Prostate gland (tissue), 2 donors: ENCODE measurements at regions not wholly inside any gene's neighbourhood (a gene's known extent, or its start where the extent isn't known, plus 50 kb on each side); places are given as distances from the start of the nearest gene placed in this dataset.

Source experiments
- CTCF ChIP-seq, 4 experiments: fragments of 200-600 bp in 2 of 4; fragments of 450-650 bp in 2 of 4; sonication (generic) in 2 of 4; IDR thresholded peaks; 1 replicate in 3 of 4; 2 replicates in 1 of 4; pipeline ENCODE4 v1.5.1; 2016 to 2019; ENCODE audit warnings: antibody characterized with exemption in 4 of 4, mild to moderate bottlenecking in 2 of 4, moderate library complexity in 2 of 4
- POLR2A ChIP-seq: fragments of 450-650 bp; IDR thresholded peaks from one replicate; pipeline ENCODE4 v1.6.1; 2016; ENCODE audit warnings: antibody characterized with exemption, mild to moderate bottlenecking
- POLR2AphosphoS5 ChIP-seq: sonication (generic); formaldehyde crosslinking; IDR thresholded peaks from one replicate; pipeline ENCODE4 v1.6.1; 2017; ENCODE audit warnings: antibody characterized with exemption

- TF ChIP-seq CTCF (IDR thresholded peaks at IDR 0.05) (no peak), POLR2AphosphoS5 (no peak), POLR2A (no peak)
Measured at GRCh38 chr17:56697190-56697589, 103.7 kb downstream of the NOG start.
